ENCODE measurements at regions not wholly inside any gene's neighbourhood (a gene's known extent, or its start where the extent isn't known, plus 50 kb on each side); places are given as distances from the start of the nearest gene placed in this dataset.

- no peak overlapping the region for H3K4me3 ChIP-seq (ENCODE audit: control insufficient read depth in 2 of 3, extremely low read depth in 1 of 3, insufficient read depth in 2 of 3, low read depth in 1 of 3, low read length in 3 of 3)
- DNase-seq (ENCODE audit: low read depth, low spot score) = no peak
- TF ChIP-seq EZH2 (IDR thresholded peaks at IDR 0.05; ENCODE audit: low read length) (no peak), CTCF (optimal IDR thresholded peaks at IDR 0.05 in 1 of 3, IDR thresholded peaks at IDR 0.05 in 1 of 3, conservative IDR thresholded peaks at IDR 0.05 in 1 of 3; ENCODE audit: extremely low read depth in 1 of 3, insufficient read depth in 2 of 3, low read length in 3 of 3) (no peak)
- H3K27me3 ChIP-seq (ENCODE audit: control insufficient read depth, extremely low read depth, insufficient read depth, low read length) = no peaks in the 10 kb centered on the region
- dilution Hi-C loops (cut with MboI; ENCODE audit: extremely low pct_ligation_motif_present, low sequenced_read_pairs) = no loop called here
- H3K9me1 ChIP-seq (ENCODE audit: control insufficient read depth, extremely low read depth, insufficient read depth, low read length) = no peaks in the 10 kb centered on the region
- no peaks in the 10 kb centered on the region for H3K4me1 ChIP-seq (ENCODE audit: control insufficient read depth, extremely low read depth, insufficient read depth, low read length)
- H3K79me2 ChIP-seq (ENCODE audit: control insufficient read depth, insufficient read depth, low read length) = no peaks in the 10 kb centered on the region
- FAIRE-seq = no peak
- no peak overlapping the region for H3K4me2 ChIP-seq (ENCODE audit: control insufficient read depth, extremely low read depth, insufficient read depth, low read depth, low read length)
- H2AFZ ChIP-seq (ENCODE audit: control insufficient read depth, low read length) = no peak overlapping the region
- no peak overlapping the region for H3K9ac ChIP-seq (ENCODE audit: control insufficient read depth, extremely low read depth, insufficient read depth, low read length)
- H3K9me3 ChIP-seq (ENCODE audit: control insufficient read depth, low read depth, low read length) = no peaks in the 10 kb centered on the region
- no peaks in the 10 kb centered on the region for H3K36me3 ChIP-seq (ENCODE audit: control insufficient read depth in 2 of 2, extremely low read depth in 1 of 2, insufficient read depth in 2 of 2, low read length in 2 of 2)
- H4K20me1 ChIP-seq (ENCODE audit: control insufficient read depth, extremely low read depth, insufficient read depth, low read length) = no peaks in the 10 kb centered on the region
- no peak overlapping the region for H3K27ac ChIP-seq (ENCODE audit: control insufficient read depth, insufficient read depth, low read length)
Observed at GRCh38 chr5:118736396-118736795, 252.0 kb downstream of the DTWD2 start.

- Histone ChIP-seq H3K4me3 (ENCODE audit: control insufficient read depth in 2 of 3, extremely low read depth in 1 of 3, insufficient read depth in 2 of 3, low read depth in 1 of 3, low read length in 3 of 3) (no peak overlapping the region), H3K9me1 (ENCODE audit: control insufficient read depth, extremely low read depth, insufficient read depth, low read length) (no peaks in the 10 kb centered on the region), H3K9ac (ENCODE audit: control insufficient read depth, extremely low read depth, insufficient read depth, low read length) (no peak overlapping the region), H3K27ac (ENCODE audit: control insufficient read depth, insufficient read depth, low read length) (no peak overlapping the region), H3K36me3 (ENCODE audit: control insufficient read depth in 2 of 2, extremely low read depth in 1 of 2, insufficient read depth in 2 of 2, low read length in 2 of 2) (no peaks in the 10 kb centered on the region), H3K79me2 (ENCODE audit: control insufficient read depth, insufficient read depth, low read length) (no peaks in the 10 kb centered on the region), H2AFZ (ENCODE audit: control insufficient read depth, low read length) (no peak overlapping the region), H3K4me1 (ENCODE audit: control insufficient read depth, extremely low read depth, insufficient read depth, low read length) (no peaks in the 10 kb centered on the region), H3K9me3 (ENCODE audit: control insufficient read depth, low read depth, low read length) (no peaks in the 10 kb centered on the region), H3K27me3 (ENCODE audit: control insufficient read depth, extremely low read depth, insufficient read depth, low read length) (no peaks in the 10 kb centered on the region), H4K20me1 (ENCODE audit: control insufficient read depth, extremely low read depth, insufficient read depth, low read length) (no peaks in the 10 kb centered on the region), H3K4me2 (ENCODE audit: control insufficient read depth, extremely low read depth, insufficient read depth, low read depth, low read length) (no peak overlapping the region)
- DNase-seq (ENCODE audit: low read depth, low spot score) = no peak
- no peak for FAIRE-seq
- TF ChIP-seq EZH2 (IDR thresholded peaks at IDR 0.05; ENCODE audit: low read length) (no peak), CTCF (optimal IDR thresholded peaks at IDR 0.05 in 1 of 3, IDR thresholded peaks at IDR 0.05 in 1 of 3, conservative IDR thresholded peaks at IDR 0.05 in 1 of 3; ENCODE audit: extremely low read depth in 1 of 3, insufficient read depth in 2 of 3, low read length in 3 of 3) (no peak)
- dilution Hi-C loops (cut with MboI; ENCODE audit: extremely low pct_ligation_motif_present, low sequenced_read_pairs) = no loop called here
Observed at GRCh38 chr5:118733394-118733793, 255.0 kb downstream of the DTWD2 start.

Data from keratinocyte (primary cell).